B cell (primary cell): ENCODE measurements at regions not wholly inside any gene's neighbourhood (a gene's known extent, or its start where the extent isn't known, plus 50 kb on each side); places are given as distances from the start of the nearest gene placed in this dataset.

ENCODE experiments used
- ATAC-seq: fragments of 200-7000 bp; cut with Tn5 transposase; one replicate; pipeline ENCODE4 v1.10.0; 2021; ENCODE audit warnings: low read depth, mild to moderate bottlenecking, moderate number of reproducible peaks, moderate library complexity
- CTCF ChIA-PET: fragments of 350-600 bp; sonication (Branson Sonifier 250); formaldehyde crosslinking; loops from one replicate; lab custom pipeline; 2021; ENCODE audit warnings: antibody characterized with exemption, inconsistent platforms; lab: Charles Lee
- POLR2A ChIA-PET: fragments of 350-600 bp; sonication (Branson Sonifier 250); formaldehyde crosslinking; loops from one replicate; lab custom pipeline; 2021; ENCODE audit warnings: antibody characterized with exemption; lab: Charles Lee
- DNase-seq: peaks from one replicate; pipeline ENCODE4 v3.0.0; 2013
- H2AFZ ChIP-seq: 2 replicates; pipeline ENCODE4 v1.6.1; 2012; ENCODE audit warnings: mild to moderate bottlenecking, low read depth, low read length; ENCODE audit not compliant: insufficient read depth, poor library complexity, severe bottlenecking
- H3K27ac ChIP-seq, 2 donors: 1 replicate in 1 of 2; 2 replicates in 1 of 2; pipeline ENCODE4 v1.5.1; 2012 to 2013; ENCODE audit warnings: low read length in 2 of 2, mild to moderate bottlenecking in 2 of 2, moderate library complexity in 1 of 2
- H3K27me3 ChIP-seq, 4 experiments: fragments of 200-600 bp in 1 of 4; sonication (generic) in 1 of 4; replicated peaks in 1 of 4; 1 replicate in 2 of 4; 2 replicates in 2 of 4; pipeline versions ENCODE4 v1.6.1 to v1.7.0; 2013 to 2016; ENCODE audit warnings: low read length in 3 of 4, mild to moderate bottlenecking in 2 of 4, mixed read lengths in 1 of 4, moderate library complexity in 1 of 4; ENCODE audit not compliant: insufficient read depth in 4 of 4, control insufficient read depth in 3 of 4; ENCODE audit errors: control extremely low read depth in 1 of 4
- H3K36me3 ChIP-seq, 2 experiments: replicated peaks in 1 of 2; 1 replicate in 1 of 2; 2 replicates in 1 of 2; pipeline versions ENCODE4 v1.6.1 to v1.7.1; 2013; ENCODE audit warnings: low read length in 1 of 2; ENCODE audit not compliant: insufficient read depth in 2 of 2, control insufficient read depth in 1 of 2; ENCODE audit errors: control extremely low read depth in 1 of 2, extremely low read depth in 1 of 2
- H3K4me1 ChIP-seq, 2 donors: fragments of 200-600 bp in 1 of 2; sonication (generic) in 1 of 2; 1 replicate in 1 of 2; 2 replicates in 1 of 2; pipeline versions ENCODE4 v1.5.1 to v1.6.1; 2013 to 2017; ENCODE audit warnings: low read length in 2 of 2; ENCODE audit not compliant: control insufficient read depth in 2 of 2, insufficient read depth in 2 of 2
- H3K4me2 ChIP-seq: replicated peaks from 2 replicates; pipeline ENCODE3; 2012; ENCODE audit warnings: mild to moderate bottlenecking, low read depth, low read length; ENCODE audit not compliant: poor library complexity, severe bottlenecking
- H3K4me3 ChIP-seq, 5 experiments: fragments of 200-600 bp in 1 of 5; sonication (generic) in 1 of 5; 1 replicate in 3 of 5; 2 replicates in 2 of 5; pipeline versions ENCODE4 v1.5.1 to v1.7.0; 2011 to 2016; ENCODE audit warnings: low read length in 4 of 5, mild to moderate bottlenecking in 4 of 5, low read depth in 2 of 5, control low read depth in 1 of 5, moderate library complexity in 1 of 5; ENCODE audit not compliant: insufficient read depth in 1 of 5; ENCODE audit errors: control extremely low read depth in 1 of 5, extremely low read depth in 1 of 5
- H3K79me2 ChIP-seq: fragments of 200-600 bp; sonication (generic); one replicate; pipeline ENCODE4 v1.6.0; 2016; ENCODE audit warnings: low read length; ENCODE audit not compliant: control insufficient read depth, insufficient read depth
- H3K9ac ChIP-seq: fragments of 200-600 bp; sonication (generic); 2 replicates; pipeline ENCODE4 v1.6.1; 2017; ENCODE audit warnings: mild to moderate bottlenecking, low read length, moderate library complexity
- H3K9me3 ChIP-seq, 3 donors: one replicate each; pipeline versions ENCODE4 v1.6.1 to v1.7.1; 2013; ENCODE audit warnings: low read length in 2 of 3; ENCODE audit not compliant: control insufficient read depth in 2 of 3, insufficient read depth in 1 of 3; ENCODE audit errors: control extremely low read depth in 1 of 3
- H4K20me1 ChIP-seq: 2 replicates; pipeline ENCODE4 v1.6.0; 2012; ENCODE audit warnings: mild to moderate bottlenecking, low read length; ENCODE audit not compliant: insufficient read depth, control insufficient read depth, poor library complexity, severe bottlenecking
- H3K27ac Mint-ChIP-seq: one replicate; pipeline ENCODE4 v1.8.0; 2021; ENCODE audit warnings: mixed read lengths
- H3K27me3 Mint-ChIP-seq: one replicate; pipeline ENCODE4 v1.8.0; 2021; ENCODE audit warnings: mixed read lengths
- H3K4me1 Mint-ChIP-seq: one replicate; pipeline ENCODE4 v1.8.0; 2021; ENCODE audit warnings: mixed read lengths
- H3K4me3 Mint-ChIP-seq: one replicate; pipeline ENCODE4 v1.8.0; 2021; ENCODE audit warnings: mixed read lengths
- H3K9me3 Mint-ChIP-seq: one replicate; pipeline ENCODE4 v1.8.0; 2022; ENCODE audit warnings: mixed read lengths; ENCODE audit not compliant: insufficient read depth
- EZH2 ChIP-seq: IDR thresholded peaks from 2 replicates; pipeline ENCODE4 v1.6.1; 2012; ENCODE audit warnings: borderline replicate concordance, low read depth, mild to moderate bottlenecking, moderate library complexity, low read length; ENCODE audit not compliant: insufficient read depth, poor library complexity, severe bottlenecking
- WGBS: methylation state at CpG from one replicate; pipeline ENCODE4 v1.1.5; 2013; ENCODE audit warnings: missing lambda C conversion rate; ENCODE audit not compliant: insufficient coverage; 5-methylcytosine and 5-hydroxymethylcytosine counted together
- intact Hi-C: fragments of 100-400 bp; cut with micrococcal nuclease; formaldehyde crosslinking; loops from one replicate; pipeline ENCODE4 v1.10.0; 2022
- TF ChIP-seq, protein P1 (sequence below): fragments of 200-600 bp; IDR thresholded peaks from one replicate; pipeline ENCODE4 v1.8.0; 2022; ENCODE audit warnings: antibody characterized with exemption, mild to moderate bottlenecking

DNA sequence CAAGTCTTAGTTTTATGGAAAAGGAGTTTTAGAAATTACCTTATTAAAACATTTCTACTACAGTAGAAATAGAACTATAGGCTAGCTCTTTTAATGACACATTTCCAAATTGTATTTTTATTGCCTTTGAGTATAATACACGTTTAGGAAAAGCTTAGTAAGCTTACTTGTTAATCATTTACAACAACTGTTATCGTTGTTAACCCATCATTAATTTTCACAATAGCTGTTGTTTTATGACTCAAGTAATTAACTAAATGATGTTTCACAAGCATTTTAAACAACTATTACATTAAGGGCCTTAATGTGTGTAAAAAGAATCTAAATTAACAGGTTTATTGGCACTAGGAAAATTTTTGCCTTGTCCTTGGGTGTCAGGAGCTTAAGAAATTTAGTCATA, 120.5 kb upstream of the THRB start:
- H3K9me3 Mint-ChIP-seq, result no peaks in the 10 kb centered on the region
- TF ChIP-seq EZH2, result no peak
- TF ChIP-seq, protein P1, sequence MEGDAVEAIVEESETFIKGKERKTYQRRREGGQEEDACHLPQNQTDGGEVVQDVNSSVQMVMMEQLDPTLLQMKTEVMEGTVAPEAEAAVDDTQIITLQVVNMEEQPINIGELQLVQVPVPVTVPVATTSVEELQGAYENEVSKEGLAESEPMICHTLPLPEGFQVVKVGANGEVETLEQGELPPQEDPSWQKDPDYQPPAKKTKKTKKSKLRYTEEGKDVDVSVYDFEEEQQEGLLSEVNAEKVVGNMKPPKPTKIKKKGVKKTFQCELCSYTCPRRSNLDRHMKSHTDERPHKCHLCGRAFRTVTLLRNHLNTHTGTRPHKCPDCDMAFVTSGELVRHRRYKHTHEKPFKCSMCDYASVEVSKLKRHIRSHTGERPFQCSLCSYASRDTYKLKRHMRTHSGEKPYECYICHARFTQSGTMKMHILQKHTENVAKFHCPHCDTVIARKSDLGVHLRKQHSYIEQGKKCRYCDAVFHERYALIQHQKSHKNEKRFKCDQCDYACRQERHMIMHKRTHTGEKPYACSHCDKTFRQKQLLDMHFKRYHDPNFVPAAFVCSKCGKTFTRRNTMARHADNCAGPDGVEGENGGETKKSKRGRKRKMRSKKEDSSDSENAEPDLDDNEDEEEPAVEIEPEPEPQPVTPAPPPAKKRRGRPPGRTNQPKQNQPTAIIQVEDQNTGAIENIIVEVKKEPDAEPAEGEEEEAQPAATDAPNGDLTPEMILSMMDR, result no peak
- ChIA-PET CTCF (interaction anchor here (1.0 kb wide), 1 partner anchor 65 kb away, joined by 3 read pairs; no protein-coding TSS in a partner anchor), POLR2A (no interaction called here)
- H3K27me3 ChIP-seq, result peaks cover 0 to 3% (median 0%) of the 10 kb centered on the region in 4 experiments
- H4K20me1 ChIP-seq, result no peaks in the 10 kb centered on the region
- H3K27ac Mint-ChIP-seq, result no peak overlapping the region
- DNase-seq (no peak), ATAC-seq (no peak)
- no peaks in the 10 kb centered on the region for H3K4me1 Mint-ChIP-seq
- no CpG with 5 or more reads among the region's 2 CpGs for WGBS
- H3K36me3 ChIP-seq, result no peaks in the 10 kb centered on the region
- H3K27ac ChIP-seq, result no peak overlapping the region
- H3K9ac ChIP-seq, result no peak overlapping the region
- H3K4me1 ChIP-seq, result no peaks in the 10 kb centered on the region
- H3K27me3 Mint-ChIP-seq, result peaks cover 4% of the 10 kb centered on the region
- no peak overlapping the region for H3K4me2 ChIP-seq
- no peaks in the 10 kb centered on the region for H3K79me2 ChIP-seq
- no peaks in the 10 kb centered on the region for H3K9me3 ChIP-seq
- no peak overlapping the region for H2AFZ ChIP-seq
- intact Hi-C loops, result no loop called here
- no peak overlapping the region for H3K4me3 ChIP-seq
- no peak overlapping the region for H3K4me3 Mint-ChIP-seq

DNA sequence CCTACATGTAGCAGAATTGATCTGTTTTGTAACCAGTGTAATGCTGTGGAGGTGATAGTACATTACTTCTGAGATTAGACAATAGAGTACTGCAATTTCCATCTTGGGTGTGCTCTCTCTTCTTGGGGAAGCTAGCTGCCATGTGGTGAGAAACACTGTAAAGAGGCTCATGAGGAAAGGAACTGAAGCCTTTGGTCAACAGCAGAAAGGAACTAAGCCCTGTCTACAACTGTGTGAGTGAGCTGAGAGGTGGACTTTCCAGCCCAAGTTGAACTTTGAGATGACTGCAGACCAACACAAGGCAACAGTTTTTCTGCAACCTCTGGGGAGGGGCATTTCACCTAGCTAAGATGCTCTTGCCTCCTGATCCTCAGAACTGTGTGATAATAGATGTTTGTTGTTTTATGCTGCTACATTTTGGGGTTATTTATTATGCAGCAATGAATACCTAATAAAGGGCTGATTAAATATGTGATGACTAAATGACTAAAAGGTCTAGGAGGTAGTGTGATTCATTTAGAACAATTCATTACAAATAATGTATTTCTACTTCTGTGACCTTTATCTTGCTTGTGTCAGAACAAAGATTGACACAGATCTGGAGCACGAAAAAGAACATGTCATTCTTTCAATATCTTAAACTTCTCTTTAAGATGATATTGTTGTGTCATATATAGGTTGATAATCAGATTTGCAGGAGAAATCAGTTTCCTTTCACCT, 121.6 kb upstream of the THRB start:
- no peak overlapping the region for H3K9ac ChIP-seq
- H3K27me3 Mint-ChIP-seq, result peaks cover 4% of the 10 kb centered on the region
- CTCF ChIA-PET, result no interaction called here

More for the DNA sequence above, 121.6 kb upstream of the THRB start:
- Histone ChIP-seq H3K27ac (no peak overlapping the region), H4K20me1 (no peaks in the 10 kb centered on the region), H3K4me1 (no peaks in the 10 kb centered on the region), H3K27me3 (peaks cover 0 to 3% (median 0%) of the 10 kb centered on the region in 4 experiments), H3K36me3 (no peaks in the 10 kb centered on the region), H3K4me2 (no peak overlapping the region), H2AFZ (no peak overlapping the region), H3K79me2 (no peaks in the 10 kb centered on the region), H3K9me3 (no peaks in the 10 kb centered on the region), H3K4me3 (no peak overlapping the region)
- no peak for TF ChIP-seq EZH2
- TF ChIP-seq, protein P1, result no peak
- Mint-ChIP-seq H3K27ac (no peak overlapping the region), H3K4me3 (no peak overlapping the region), H3K9me3 (no peaks in the 10 kb centered on the region), H3K4me1 (no peaks in the 10 kb centered on the region)
- no CpG with 5 or more reads among the region's 1 CpG for WGBS
- POLR2A ChIA-PET, result no interaction called here
- DNase-seq, result no peak
- ATAC-seq, result no peak
- intact Hi-C loops, result no loop called here
